Right kidney (tissue), 1 donor: ENCODE measurements at regions not wholly inside any gene's neighbourhood (a gene's known extent, or its start where the extent isn't known, plus 50 kb on each side); places are given as distances from the start of the nearest gene placed in this dataset.

Experiments used
- DNase-seq: peaks from one replicate; pipeline ENCODE4 v3.0.0-alpha.2; 2016

- no peak for DNase-seq
These were observed 442.8 kb upstream of the ARRDC4 start for GRCh38 chr15:97517737-97518136.

DNA sequence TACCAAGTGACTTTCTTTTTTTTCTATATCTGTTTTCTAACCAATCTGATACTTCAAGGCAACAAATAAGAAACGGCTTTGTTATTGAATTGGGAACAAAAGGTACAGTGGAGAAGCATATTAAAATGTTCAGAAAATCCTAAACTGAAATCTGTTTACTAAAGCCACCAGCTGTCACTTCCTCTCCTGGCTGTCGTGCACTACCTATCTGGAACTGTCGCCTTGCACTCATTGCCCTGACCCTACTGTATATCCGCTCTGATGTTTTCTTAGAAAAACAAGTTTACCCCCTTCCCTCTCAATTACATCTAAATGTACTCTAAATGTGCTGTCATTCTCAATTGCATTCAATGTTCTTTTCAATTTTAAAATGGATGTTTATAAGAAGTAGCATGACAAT lies 439.8 kb upstream of the ARRDC4 start:
- DNase-seq, result no peak

DNA sequence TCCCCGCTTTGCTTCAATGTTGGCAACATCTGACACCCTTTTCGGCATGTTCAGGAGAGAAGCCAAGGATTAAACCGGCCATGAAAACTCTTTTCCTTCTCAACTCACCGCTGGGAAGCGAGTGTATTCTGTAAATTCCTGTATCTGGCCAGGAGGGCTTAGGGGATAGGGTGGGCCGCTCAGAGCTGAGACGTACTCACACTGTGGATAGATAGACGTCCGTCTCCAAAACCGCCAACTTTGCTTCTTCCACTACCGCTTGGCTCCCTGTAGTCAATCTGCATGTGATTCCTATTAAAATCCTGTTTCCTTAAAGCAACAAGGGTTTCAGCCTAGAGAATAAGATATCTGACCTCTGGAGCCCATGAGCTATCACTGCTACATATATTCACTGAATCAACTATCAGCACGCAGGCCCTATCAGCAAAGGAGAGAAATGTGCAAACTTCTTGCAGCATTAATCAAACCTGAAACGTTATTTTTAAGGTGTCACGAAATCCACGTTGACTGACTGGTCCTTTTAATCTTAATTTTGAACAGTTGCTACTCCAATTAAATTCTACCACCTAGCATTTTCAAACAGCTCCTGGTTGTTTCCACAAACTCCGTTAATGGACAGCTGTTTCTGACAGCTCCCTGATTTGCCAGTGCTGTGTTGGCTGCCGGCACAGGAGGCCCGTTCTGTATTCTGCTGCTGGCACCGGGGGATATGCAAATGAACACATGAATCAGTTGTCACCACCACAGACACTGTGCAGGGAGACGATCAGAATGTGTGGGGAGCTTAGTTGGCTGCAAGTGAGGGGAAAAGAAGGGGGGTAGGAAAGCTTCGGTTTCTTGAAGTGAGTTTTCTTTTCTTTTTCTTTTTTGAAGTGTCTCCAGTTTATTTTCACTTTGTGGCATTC lies 438.9 kb upstream of the ARRDC4 start:
- peak; percentile 37 for DNase-seq

DNA sequence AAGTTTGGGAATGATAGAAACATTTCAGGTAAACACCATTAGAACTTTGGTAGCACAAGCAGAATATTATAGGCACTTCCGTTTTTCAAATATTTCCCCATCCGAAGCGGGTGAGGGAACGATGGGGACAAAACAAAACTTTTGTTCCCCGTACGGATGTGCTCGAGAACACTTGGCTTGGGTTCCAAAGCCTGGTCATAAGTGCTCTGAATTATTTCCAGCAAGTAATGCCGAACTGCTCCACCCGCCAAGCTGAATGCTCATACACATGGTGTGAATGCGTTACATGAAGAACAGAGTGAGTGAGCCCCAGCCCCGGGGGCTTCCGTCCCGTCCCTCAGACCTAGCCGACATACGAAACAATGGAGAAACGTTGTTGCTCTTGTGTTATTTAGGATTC lies 438.2 kb upstream of the ARRDC4 start:
- no peak for DNase-seq

DNA sequence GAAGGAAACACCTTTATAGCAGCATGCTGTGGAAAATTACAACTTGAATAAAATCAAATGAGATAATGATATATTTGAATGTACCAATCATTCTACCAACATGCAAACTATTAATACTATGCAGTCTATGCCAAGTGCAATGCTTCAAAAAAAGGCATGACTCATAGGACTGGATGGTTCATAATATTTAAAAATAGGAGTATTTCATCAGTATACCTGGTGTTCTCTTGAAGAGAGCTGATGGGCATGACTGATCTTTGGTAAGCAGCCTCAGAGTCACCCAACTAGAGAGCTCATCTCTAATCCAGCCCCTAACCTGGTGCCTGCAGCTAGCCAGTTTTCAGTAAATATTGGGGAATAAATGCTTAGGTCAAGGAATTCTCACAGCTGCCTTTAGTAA lies 434.7 kb upstream of the ARRDC4 start:
- DNase-seq, result no peak

DNA sequence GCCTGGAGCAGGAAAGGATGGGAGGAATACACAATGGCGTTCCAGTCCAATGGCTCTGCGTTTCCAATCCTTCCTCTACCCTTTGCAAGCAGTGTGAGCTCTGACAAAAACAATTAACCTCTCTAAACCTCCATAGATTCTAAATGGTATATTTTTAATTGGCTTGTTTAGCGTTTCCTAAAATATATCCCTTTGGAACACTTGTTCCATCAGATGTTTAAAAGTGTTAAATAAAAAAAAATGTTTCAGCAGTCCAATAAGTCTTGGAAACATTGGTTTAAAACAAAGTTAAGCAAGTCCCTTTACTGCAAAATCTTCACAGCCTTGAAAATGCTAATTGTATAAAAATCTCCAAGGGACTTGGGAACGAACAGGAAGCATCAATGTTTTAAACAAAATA lies 432.3 kb upstream of the ARRDC4 start:
- DNase-seq, result no peak

DNA sequence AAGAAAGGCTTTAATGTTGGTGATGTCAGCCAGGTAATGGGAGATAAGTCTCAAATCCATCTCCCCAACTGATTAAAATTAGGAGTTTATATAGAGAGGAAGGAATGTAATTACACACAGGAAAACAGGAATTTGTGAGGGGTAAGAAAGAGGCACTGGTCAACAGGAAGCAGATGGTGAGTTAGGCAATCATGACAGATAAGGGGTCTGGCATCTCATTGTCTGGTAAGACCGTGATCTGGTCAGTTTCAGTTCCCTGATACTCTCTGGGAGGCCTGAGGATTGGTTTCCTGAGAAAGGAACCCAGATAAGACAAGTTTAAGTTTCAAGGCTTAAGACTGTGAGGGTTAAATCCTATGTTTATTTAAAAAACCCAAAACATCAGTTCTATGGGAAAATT lies 414.7 kb upstream of the ARRDC4 start:
- DNase-seq, result no peak

- no peak for DNase-seq
These were observed 413.1 kb upstream of the ARRDC4 start for GRCh38 chr15:97547381-97547780.

DNA sequence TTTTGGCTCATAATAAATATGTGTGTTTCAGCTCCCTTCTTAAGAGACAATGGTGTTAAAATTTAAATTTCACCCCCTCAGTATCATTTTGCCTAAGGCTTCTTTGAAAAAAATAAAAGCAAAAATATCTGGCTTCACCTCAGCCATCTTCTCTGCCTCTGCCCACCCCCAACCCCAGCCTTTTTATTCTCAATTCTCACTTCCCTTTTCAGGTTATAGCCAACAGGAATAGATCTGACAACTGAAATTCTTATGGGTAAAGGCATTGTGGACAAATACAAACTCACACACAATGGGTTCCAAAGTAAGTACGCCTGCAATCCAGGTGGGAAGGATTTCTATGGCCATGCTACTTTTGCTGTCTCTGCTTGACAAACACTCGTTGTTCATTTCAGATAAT lies 399.0 kb upstream of the ARRDC4 start:
- no peak for DNase-seq

DNA sequence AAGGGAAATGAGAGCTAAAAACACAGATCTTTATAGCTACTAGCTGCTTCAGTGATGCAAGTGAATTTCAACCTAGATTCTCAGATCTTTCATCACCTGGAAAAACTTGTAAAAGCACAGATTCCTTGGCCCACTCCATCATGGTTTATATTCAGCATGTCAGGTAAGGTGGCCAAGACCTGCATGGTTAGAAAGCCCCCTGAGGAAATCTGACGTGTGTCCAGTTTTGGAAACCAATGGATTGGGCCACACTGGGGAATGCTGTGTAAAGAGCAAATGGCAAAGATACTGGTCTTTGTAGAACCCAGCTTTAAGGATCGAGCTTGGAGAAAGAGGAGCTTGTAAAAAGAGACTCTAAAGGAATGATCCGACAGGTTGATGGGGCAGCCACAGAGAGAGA lies 397.0 kb upstream of the ARRDC4 start:
- no peak for DNase-seq

DNA sequence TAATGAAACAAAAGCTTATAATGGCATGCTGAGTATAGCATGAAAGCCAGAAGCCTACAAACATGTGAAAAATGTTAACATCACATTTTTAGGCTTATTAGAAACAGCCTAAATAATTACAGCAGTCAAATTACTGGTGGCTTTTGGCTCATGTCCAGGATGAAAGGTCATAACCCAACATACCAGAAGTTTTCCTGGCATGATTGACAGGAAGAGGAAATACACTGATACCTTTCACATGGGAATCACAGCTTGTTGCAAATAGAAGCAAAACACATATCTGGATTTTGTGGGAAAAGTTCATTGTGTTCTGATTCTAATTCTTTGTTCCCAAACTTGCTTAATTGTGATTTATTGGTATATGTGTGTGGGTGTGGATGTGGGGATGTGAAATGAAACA lies 393.5 kb upstream of the ARRDC4 start:
- DNase-seq, result peak; percentile 16

DNA sequence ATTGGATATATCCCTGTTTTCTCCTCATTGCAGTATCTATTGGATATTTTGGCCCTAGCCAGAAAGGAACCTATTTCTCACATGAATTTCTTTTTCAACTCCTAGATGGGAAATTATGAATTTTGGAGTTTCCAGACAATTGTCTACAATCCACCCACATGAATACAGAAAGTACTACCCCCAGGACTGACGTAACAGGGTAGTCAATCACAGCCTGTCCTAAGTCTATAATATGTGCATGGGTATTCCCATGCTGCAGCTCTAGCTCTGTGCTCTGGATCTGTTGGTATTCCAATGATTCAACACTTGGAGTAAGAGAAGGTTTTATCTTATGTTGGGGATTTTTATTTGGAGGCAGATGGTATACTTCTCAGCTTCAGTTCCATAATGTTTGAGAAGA lies 393.1 kb upstream of the ARRDC4 start:
- DNase-seq, result no peak

- DNase-seq, result no peak
These were observed 383.4 kb upstream of the ARRDC4 start for GRCh38 chr15:97576929-97577645.

DNA sequence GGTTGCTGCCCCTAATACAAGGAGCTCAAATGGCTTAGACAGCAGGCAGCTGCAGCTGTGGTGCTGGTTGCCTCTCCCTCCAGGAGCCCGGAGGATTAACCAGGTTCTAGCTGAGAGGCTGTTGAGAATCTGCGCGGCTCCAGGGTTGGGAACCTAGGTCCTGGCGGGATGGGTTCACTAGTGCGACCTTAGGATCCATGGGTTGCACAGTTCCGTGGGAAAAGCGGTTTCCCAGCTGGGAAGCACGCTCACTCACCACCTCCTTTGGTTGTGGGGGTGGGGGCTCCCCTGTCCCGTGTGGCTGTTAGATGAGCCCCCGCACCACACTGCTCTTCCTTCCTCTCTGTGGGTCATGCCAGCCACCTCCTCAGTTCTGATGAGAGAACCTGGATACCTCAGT lies 375.1 kb upstream of the ARRDC4 start:
- DNase-seq, result no peak

- DNase-seq, result no peak
These were observed 367.7 kb upstream of the ARRDC4 start for GRCh38 chr15:97592778-97593177.

DNA sequence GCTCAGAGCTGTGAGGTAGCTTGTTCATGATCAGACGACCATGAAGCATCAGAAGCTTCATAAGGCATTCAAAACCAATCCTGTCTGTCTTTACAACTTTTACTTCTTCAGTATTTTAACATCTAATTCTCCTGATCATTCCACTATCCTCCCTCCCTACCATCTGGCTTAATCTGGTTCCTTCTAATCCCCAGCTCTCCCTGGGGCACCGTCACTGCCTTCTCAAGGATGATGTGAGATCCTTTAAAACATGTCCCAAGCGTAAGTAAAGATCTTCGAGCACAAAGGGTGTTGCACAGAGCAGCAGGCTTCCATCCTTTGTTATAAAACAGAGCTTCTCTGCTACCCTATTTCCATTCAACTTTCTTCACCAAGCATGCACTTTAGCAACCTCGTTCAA lies 362.7 kb upstream of the ARRDC4 start:
- no peak for DNase-seq

DNA sequence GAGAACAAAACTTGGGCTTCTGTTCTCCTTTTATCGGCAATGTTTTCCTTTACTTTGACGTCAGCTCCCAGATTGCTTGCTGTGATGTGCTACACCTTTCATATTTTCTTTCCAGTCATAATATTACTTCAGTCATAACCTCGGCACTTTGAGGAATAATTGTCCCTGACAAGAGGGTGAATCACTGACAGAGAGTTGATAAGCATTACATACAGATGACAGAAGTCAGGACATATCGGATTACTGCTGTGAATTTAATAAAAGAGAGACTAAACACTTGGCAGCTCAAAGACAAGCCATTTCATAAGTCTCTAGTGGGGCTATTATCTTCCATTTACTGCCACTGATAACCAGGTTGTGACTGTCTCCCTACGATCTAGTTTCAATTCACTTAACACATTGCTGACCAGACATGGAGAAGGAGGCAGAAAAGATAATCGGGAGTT lies 362.1 kb upstream of the ARRDC4 start:
- no peak for DNase-seq

DNA sequence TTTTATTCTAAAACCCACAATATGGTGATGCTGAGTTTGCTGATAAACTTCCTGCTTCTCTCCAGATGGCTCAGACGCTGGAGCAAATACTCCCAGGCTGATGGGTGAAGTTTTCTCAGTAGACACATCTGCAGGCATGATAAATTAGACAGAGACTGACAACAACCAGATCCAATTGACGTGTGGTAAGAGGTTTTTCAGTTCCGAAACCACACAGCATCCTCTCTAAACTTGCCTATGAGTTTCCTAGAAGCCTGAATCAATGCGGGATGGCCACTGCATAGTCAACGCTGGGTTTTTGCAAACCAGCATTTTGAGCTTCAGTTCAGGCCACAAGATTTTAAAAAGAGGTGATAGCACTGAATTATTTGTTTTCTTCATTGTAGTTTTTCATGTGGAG lies 360.3 kb upstream of the ARRDC4 start:
- DNase-seq, result no peak

DNA sequence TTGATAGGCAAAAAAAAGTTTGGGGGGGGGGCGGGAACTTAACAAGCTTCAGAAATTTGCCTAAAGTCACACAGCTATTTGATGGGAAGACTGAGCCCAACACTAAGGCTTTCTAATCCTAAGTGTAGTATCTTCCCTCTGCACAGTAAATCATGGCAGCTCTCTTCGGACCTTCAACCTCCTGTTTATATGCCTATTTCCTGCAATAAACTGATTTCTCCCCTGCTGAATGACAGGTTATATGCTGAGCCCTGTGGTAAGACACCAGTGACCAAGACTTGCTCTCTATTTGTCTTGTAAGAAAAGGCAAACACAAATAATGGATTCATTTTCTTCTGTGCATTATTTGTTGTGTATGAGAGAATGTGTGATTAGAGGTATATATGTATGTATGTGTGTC lies 355.8 kb upstream of the ARRDC4 start:
- no peak for DNase-seq

DNA sequence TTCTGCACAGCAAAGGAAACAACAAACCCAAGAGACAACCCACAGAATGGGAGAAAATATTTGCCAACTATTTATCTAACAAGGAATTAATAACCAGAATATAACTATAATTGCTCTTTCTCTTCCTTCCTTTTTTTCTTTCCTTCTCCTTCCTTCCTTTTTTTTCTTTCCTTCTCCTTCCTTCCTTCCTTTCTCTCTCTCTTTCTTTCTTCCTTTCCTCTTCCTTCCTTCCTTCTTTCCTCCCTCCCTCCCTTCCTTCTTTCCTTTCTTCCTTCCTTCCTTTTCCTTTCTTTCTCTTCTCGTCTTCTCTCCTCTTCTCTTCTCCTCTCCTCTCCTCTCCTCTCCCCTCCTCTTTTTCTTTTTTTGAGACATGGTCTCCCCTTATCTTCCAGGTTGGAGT lies 345.4 kb upstream of the ARRDC4 start:
- no peak for DNase-seq

- no peak for DNase-seq
These were observed 337.3 kb upstream of the ARRDC4 start for GRCh38 chr15:97623091-97623661.

DNA sequence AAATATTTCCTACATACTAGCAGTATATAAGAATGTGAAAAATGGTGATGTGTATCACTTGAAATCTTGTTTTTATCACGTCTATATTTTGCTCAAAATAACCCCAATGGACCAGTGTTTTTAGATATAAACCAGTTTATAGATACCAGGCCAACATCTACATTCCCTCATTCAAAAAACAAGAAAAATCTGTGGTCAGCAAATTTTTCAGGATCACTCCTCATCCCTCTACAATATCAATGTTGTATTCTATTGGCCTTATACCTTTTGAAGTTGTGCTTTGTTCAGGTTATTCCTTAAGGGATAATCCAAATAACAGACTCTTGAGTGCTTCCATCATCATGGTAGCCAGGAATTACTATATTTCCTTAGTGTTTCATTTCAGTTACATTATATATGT lies 332.9 kb upstream of the ARRDC4 start:
- no peak for DNase-seq

GRCh38 chr15:97645758-97646157 lies 314.7 kb upstream of the ARRDC4 start:
- no peak for DNase-seq

DNA sequence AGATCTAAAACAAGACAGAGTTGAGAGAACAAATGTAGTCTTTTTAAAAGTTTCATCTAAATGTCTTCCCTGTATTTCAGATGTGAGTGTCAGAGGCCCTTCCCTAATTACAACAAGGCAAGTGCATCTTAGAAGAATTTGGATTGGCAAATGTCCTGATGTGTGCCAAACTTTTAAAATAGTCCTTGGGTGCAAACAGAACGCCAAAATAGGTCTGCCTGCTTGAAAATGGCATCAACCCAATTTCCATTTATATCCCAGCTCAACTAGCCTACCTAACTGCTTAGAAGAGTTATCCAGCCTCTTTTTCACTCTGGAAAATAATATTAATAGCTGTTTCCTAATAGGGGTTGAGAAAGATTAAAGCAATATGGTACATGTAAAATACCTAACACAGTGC lies 311.8 kb upstream of the ARRDC4 start:
- DNase-seq, result no peak
